ENCODE measurements at regions not wholly inside any gene's neighbourhood (a gene's known extent, or its start where the extent isn't known, plus 50 kb on each side); places are given as distances from the start of the nearest gene placed in this dataset.
A peak's percentile ranks its signal among the peaks of the same experiment; 100 is the strongest.
"Not testable (repeated sequence)": the region's sequence is repeated elsewhere in the genome, so short reads cannot be mapped to it uniquely, and the experiment has no call there.

- H3K4me1 ChIP-seq (ENCODE audit: insufficient read depth), result no peaks in the 10 kb centered on the region
- H3K36me3 ChIP-seq (ENCODE audit: insufficient read depth), result no peaks in the 10 kb centered on the region
- 19% methylated on average over 3 of the region's 3 CpGs for WGBS
- no peak overlapping the region for H3K4me3 ChIP-seq (ENCODE audit: low read depth, low read length)
- no peak overlapping the region for H3K27ac ChIP-seq (ENCODE audit: low read depth)
- peak; percentile 51 for DNase-seq (ENCODE audit: extremely low spot score)
Observed at GRCh38 chr6:112911959-112912358, 564.8 kb downstream of the RFPL4B start.

- H3K27ac ChIP-seq (ENCODE audit: low read depth), result no peak overlapping the region
- H3K36me3 ChIP-seq (ENCODE audit: insufficient read depth), result no peaks in the 10 kb centered on the region
- H3K4me1 ChIP-seq (ENCODE audit: insufficient read depth), result no peaks in the 10 kb centered on the region
- H3K4me3 ChIP-seq (ENCODE audit: low read depth, low read length), result no peak overlapping the region
- 39% methylated on average over 2 of the region's 2 CpGs for WGBS
- DNase-seq (ENCODE audit: extremely low spot score), result no peak
Observed at GRCh38 chr6:112912416-112913101, 565.4 kb downstream of the RFPL4B start.

- not testable (repeated sequence) for H3K4me1 ChIP-seq (ENCODE audit: insufficient read depth); H3K4me3 ChIP-seq (ENCODE audit: low read depth, low read length); H3K27ac ChIP-seq (ENCODE audit: low read depth); DNase-seq (ENCODE audit: extremely low spot score); H3K36me3 ChIP-seq (ENCODE audit: insufficient read depth)
- WGBS, result 78% methylated on average over 10 of the region's 14 CpGs
Observed at GRCh38 chr6:112919744-112920143, 572.6 kb downstream of the RFPL4B start.

- DNase-seq (ENCODE audit: extremely low spot score), result no peak
- 88% methylated on average over 3 of the region's 3 CpGs for WGBS
- Histone ChIP-seq H3K27ac (ENCODE audit: low read depth) (no peak overlapping the region), H3K4me3 (ENCODE audit: low read depth, low read length) (no peak overlapping the region), H3K36me3 (ENCODE audit: insufficient read depth) (no peaks in the 10 kb centered on the region), H3K4me1 (ENCODE audit: insufficient read depth) (no peaks in the 10 kb centered on the region)
Observed at GRCh38 chr6:112920994-112921393, 573.9 kb downstream of the RFPL4B start.

GRCh38 chr6:112923940-112924587 is 576.9 kb downstream of the RFPL4B start:
- H3K4me3 ChIP-seq (ENCODE audit: low read depth, low read length), result no peak overlapping the region
- WGBS, result 93% methylated on average over 2 of the region's 2 CpGs
- H3K36me3 ChIP-seq (ENCODE audit: insufficient read depth), result no peaks in the 10 kb centered on the region
- H3K4me1 ChIP-seq (ENCODE audit: insufficient read depth), result no peaks in the 10 kb centered on the region
- no peak for DNase-seq (ENCODE audit: extremely low spot score)
- no peak overlapping the region for H3K27ac ChIP-seq (ENCODE audit: low read depth)

- Histone ChIP-seq H3K4me3 (ENCODE audit: low read depth, low read length) (no peak overlapping the region), H3K27ac (ENCODE audit: low read depth) (no peak overlapping the region), H3K36me3 (ENCODE audit: insufficient read depth) (no peaks in the 10 kb centered on the region), H3K4me1 (ENCODE audit: insufficient read depth) (no peaks in the 10 kb centered on the region)
- DNase-seq (ENCODE audit: extremely low spot score), result no peak
Observed at GRCh38 chr6:112925702-112926101, 578.6 kb downstream of the RFPL4B start.

- Histone ChIP-seq H3K36me3 (ENCODE audit: insufficient read depth) (no peaks in the 10 kb centered on the region), H3K4me3 (ENCODE audit: low read depth, low read length) (no peak overlapping the region), H3K27ac (ENCODE audit: low read depth) (no peak overlapping the region), H3K4me1 (ENCODE audit: insufficient read depth) (no peaks in the 10 kb centered on the region)
- 84% methylated on average over 4 of the region's 4 CpGs for WGBS
- no peak for DNase-seq (ENCODE audit: extremely low spot score)
Observed at GRCh38 chr6:112927641-112928320, 580.7 kb downstream of the RFPL4B start.

GRCh38 chr6:112929641-112930040 is 582.5 kb downstream of the RFPL4B start:
- no peaks in the 10 kb centered on the region for H3K4me1 ChIP-seq (ENCODE audit: insufficient read depth)
- DNase-seq (ENCODE audit: extremely low spot score), result no peak

GRCh38 chr6:112931832-112932231 is 584.7 kb downstream of the RFPL4B start:
- H3K4me1 ChIP-seq (ENCODE audit: insufficient read depth), result no peaks in the 10 kb centered on the region
- H3K4me3 ChIP-seq (ENCODE audit: low read depth, low read length), result no peak overlapping the region
- no peak for DNase-seq (ENCODE audit: extremely low spot score)
- H3K36me3 ChIP-seq (ENCODE audit: insufficient read depth), result no peaks in the 10 kb centered on the region
- 67% methylated on average over 3 of the region's 3 CpGs for WGBS
- H3K27ac ChIP-seq (ENCODE audit: low read depth), result no peak overlapping the region

More at GRCh38 chr6:112929641-112930040, 582.5 kb downstream of the RFPL4B start:
- no peak overlapping the region for H3K27ac ChIP-seq (ENCODE audit: low read depth)
- no peak overlapping the region for H3K4me3 ChIP-seq (ENCODE audit: low read depth, low read length)
- H3K36me3 ChIP-seq (ENCODE audit: insufficient read depth), result no peaks in the 10 kb centered on the region

GRCh38 chr6:112933947-112934346 is 586.8 kb downstream of the RFPL4B start:
- Histone ChIP-seq H3K36me3 (ENCODE audit: insufficient read depth) (no peaks in the 10 kb centered on the region), H3K27ac (ENCODE audit: low read depth) (no peak overlapping the region), H3K4me1 (ENCODE audit: insufficient read depth) (no peaks in the 10 kb centered on the region), H3K4me3 (ENCODE audit: low read depth, low read length) (no peak overlapping the region)
- DNase-seq (ENCODE audit: extremely low spot score), result no peak

- WGBS, result 92% methylated on average over 1 of the region's 1 CpG
- DNase-seq (ENCODE audit: extremely low spot score), result no peak
- Histone ChIP-seq H3K4me1 (ENCODE audit: insufficient read depth) (no peaks in the 10 kb centered on the region), H3K4me3 (ENCODE audit: low read depth, low read length) (no peak overlapping the region), H3K27ac (ENCODE audit: low read depth) (no peak overlapping the region), H3K36me3 (ENCODE audit: insufficient read depth) (no peaks in the 10 kb centered on the region)
Observed at GRCh38 chr6:112934433-112935327, 587.5 kb downstream of the RFPL4B start.

- Histone ChIP-seq H3K36me3 (ENCODE audit: insufficient read depth) (no peaks in the 10 kb centered on the region), H3K4me3 (ENCODE audit: low read depth, low read length) (no peak overlapping the region), H3K4me1 (ENCODE audit: insufficient read depth) (no peaks in the 10 kb centered on the region), H3K27ac (ENCODE audit: low read depth) (no peak overlapping the region)
- no peak for DNase-seq (ENCODE audit: extremely low spot score)
- 91% methylated on average over 2 of the region's 2 CpGs for WGBS
Observed at GRCh38 chr6:112935402-112936078, 588.4 kb downstream of the RFPL4B start.

- Histone ChIP-seq H3K4me1 (ENCODE audit: insufficient read depth) (no peaks in the 10 kb centered on the region), H3K27ac (ENCODE audit: low read depth) (no peak overlapping the region), H3K36me3 (ENCODE audit: insufficient read depth) (no peaks in the 10 kb centered on the region), H3K4me3 (ENCODE audit: low read depth, low read length) (no peak overlapping the region)
- DNase-seq (ENCODE audit: extremely low spot score), result no peak
- WGBS, result 74% methylated on average over 7 of the region's 7 CpGs
Observed at GRCh38 chr6:112936079-112936472, 588.9 kb downstream of the RFPL4B start.
